ENCODE measurements at regions not wholly inside any gene's neighbourhood (a gene's known extent, or its start where the extent isn't known, plus 50 kb on each side); places are given as distances from the start of the nearest gene placed in this dataset.

GRCh38 chr3:24956613-24957012 is 462.0 kb upstream of the THRB start:
- in situ Hi-C loops (cut with MboI): no loop called here
- Histone ChIP-seq H3K4me1 (ENCODE audit: control insufficient read depth, insufficient read depth, low read length) (no peaks in the 10 kb centered on the region), H3K27ac (ENCODE audit: control insufficient read depth, insufficient read depth) (no peak overlapping the region), H3K9me3 (replicated peaks; ENCODE audit: control insufficient read depth, insufficient read depth, low read length) (no peaks in the 10 kb centered on the region), H3K36me3 (ENCODE audit: control insufficient read depth in 2 of 2, insufficient read depth in 2 of 2, low read length in 1 of 2) (no peaks in the 10 kb centered on the region), H4K20me1 (ENCODE audit: control insufficient read depth, insufficient read depth) (no peaks in the 10 kb centered on the region), H3K4me3 (no peak overlapping the region), H3K79me2 (ENCODE audit: control insufficient read depth, insufficient read depth, low read length) (no peaks in the 10 kb centered on the region), H3K27me3 (replicated peaks in 1 of 2; ENCODE audit: control insufficient read depth in 2 of 2, insufficient read depth in 2 of 2, low read length in 1 of 2) (no peaks in the 10 kb centered on the region), H3K9ac (ENCODE audit: control insufficient read depth, insufficient read depth, low read length) (no peak overlapping the region), H2AFZ (ENCODE audit: control insufficient read depth, low read depth, low read length) (no peak overlapping the region), H3K4me2 (ENCODE audit: control insufficient read depth, insufficient read depth) (no peak overlapping the region)
- DNase-seq (ENCODE audit: low read depth, low spot score) (no peak), ATAC-seq (no peak), FAIRE-seq (no peak)
- RAD21 ChIA-PET (ENCODE audit: unreplicated experiment): no interaction called here
- no TSS peak for BruUV-seq (replicated peaks)
- SMC1A ChIA-PET (ENCODE audit: uncharacterized antibody, unreplicated experiment): no interaction called here
- WGBS (ENCODE audit: insufficient coverage, insufficient replicate concordance, low lambda C conversion rate, missing lambda C conversion rate): 19% methylated on average over 4 of the region's 4 CpGs
- no peak for TF ChIP-seq USF2 (IDR thresholded peaks at IDR 0.05; ENCODE audit: borderline replicate concordance, low read depth, low read length)
- no peak for TF ChIP-seq IRF4 (IDR thresholded peaks at IDR 0.05; ENCODE audit: low read depth, low read length)
- no peak for TF ChIP-seq ATF7 (IDR thresholded peaks at IDR 0.05; ENCODE audit: low read depth)
- TF ChIP-seq SMAD1 (IDR thresholded peaks at IDR 0.05; ENCODE audit: low read depth, partially characterized antibody): no peak
- TF ChIP-seq EED (IDR thresholded peaks at IDR 0.05; ENCODE audit: low read depth): no peak
- TF ChIP-seq ELK1 (IDR thresholded peaks at IDR 0.05; ENCODE audit: low read depth, low read length): no peak
- no peak for TF ChIP-seq CBX5 (IDR thresholded peaks at IDR 0.05; ENCODE audit: low read depth)
- no peak for TF ChIP-seq MTA2 (IDR thresholded peaks at IDR 0.05; ENCODE audit: low read depth)
- no peak for TF ChIP-seq SREBF1 (IDR thresholded peaks at IDR 0.05; ENCODE audit: low read length)
- no peak for TF ChIP-seq SKIL (IDR thresholded peaks at IDR 0.05; ENCODE audit: low read depth, poor library complexity, severe bottlenecking)
- CTCF ChIA-PET: no interaction called here
- POLR2A ChIA-PET: no interaction called here
- intact Hi-C loops (cut with micrococcal nuclease; ENCODE audit: unreplicated experiment): no loop called here

All from GM12878 (cell line).